HG03045 (cell line): ENCODE measurements at regions not wholly inside any gene's neighbourhood (a gene's known extent, or its start where the extent isn't known, plus 50 kb on each side); places are given as distances from the start of the nearest gene placed in this dataset.
"Not testable (repeated sequence)": the region's sequence is repeated elsewhere in the genome, so short reads cannot be mapped to it uniquely, and the experiment has no call there.

Source experiments
- ATAC-seq: cut with Tn5 transposase; IDR thresholded peaks from one replicate; pipeline ENCODE4 v1.9.1; 2021; ENCODE audit warnings: mild to moderate bottlenecking, moderate library complexity; ENCODE audit not compliant: unreplicated experiment

DNA sequence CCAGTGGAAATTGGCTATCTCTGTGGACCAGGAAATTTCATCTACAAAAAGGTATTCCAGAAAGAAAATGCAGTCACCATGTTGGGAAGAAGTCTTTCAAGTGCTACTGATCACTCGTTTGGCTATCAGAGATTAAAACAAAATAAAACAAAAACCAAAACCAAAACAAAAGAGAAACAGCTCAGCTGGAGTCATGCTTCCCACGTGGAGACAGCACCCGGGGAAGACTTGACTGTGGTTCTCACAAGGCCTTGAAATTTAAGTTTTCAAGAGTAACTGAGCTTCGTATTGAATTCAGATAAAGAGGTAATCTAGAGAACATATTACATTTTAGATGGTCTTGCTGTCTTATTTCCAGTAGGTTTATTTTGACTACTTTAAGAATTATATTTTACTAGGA is 2264.5 kb downstream of the ARAP2 start:
- ATAC-seq: not testable (repeated sequence)

GRCh38 chr4:33980361-33980760 is 2264.0 kb downstream of the ARAP2 start:
- ATAC-seq: no peak

GRCh38 chr4:33989820-33990443 is 2254.4 kb downstream of the ARAP2 start:
- ATAC-seq: no peak

DNA sequence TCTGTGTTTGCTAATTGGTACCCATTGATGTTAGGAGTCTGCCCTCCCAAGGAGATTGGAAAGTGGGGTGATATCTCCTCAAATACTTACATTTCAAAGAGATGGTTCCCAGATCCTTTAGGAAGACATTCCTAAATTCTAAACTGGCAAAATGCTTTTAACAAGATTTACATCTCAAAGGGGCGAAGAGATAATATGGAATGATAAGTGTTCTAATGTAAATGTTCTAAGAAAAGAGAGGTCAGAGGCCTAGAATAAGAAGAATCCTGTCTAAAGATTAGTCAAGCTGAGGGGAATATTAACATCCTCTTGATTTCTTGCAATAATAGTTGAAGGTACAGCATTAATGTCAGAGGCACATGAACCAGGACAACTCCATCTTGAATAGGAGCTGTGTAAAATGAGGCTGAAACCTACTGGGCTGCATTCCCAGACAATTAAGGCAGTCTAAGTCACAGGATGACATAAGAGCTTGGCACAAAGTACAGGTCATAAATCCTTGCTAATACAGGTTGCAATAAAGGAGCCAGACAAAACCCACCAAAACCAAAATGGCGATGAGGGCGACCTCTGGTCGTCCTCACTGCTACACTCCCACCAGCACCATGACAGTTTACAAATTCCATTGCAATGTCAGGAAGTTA is 2248.1 kb downstream of the ARAP2 start:
- ATAC-seq: no peak

- ATAC-seq: no peak
These were observed 2246.0 kb downstream of the ARAP2 start for GRCh38 chr4:33998291-33998690.

DNA sequence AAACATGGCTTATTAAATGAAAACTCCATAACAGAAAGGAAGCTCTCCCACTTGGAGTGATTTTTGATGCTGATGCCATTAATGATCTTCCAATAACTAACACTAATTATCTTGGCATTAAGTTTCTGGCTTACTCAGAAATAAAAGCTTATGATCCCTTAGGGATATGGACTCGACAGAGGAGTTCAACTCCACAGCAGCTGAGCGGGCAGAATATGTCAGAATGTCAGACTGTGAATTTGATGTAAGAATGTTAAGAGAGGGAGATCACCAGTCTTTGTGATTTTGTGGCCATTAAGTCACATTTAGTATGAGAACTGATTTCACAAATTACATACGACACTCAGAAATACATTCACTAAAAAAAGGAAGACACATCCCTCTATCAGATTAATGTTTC is 2244.0 kb downstream of the ARAP2 start:
- ATAC-seq: no peak

GRCh38 chr4:34006540-34006939 is 2237.8 kb downstream of the ARAP2 start:
- not testable (repeated sequence) for ATAC-seq

- ATAC-seq: no peak
These were observed 2234.4 kb downstream of the ARAP2 start for GRCh38 chr4:34009951-34010350.

- no peak for ATAC-seq
These were observed 2233.4 kb downstream of the ARAP2 start for GRCh38 chr4:34010751-34011519.

- no peak for ATAC-seq
These were observed 2209.1 kb downstream of the ARAP2 start for GRCh38 chr4:34035225-34035624.

DNA sequence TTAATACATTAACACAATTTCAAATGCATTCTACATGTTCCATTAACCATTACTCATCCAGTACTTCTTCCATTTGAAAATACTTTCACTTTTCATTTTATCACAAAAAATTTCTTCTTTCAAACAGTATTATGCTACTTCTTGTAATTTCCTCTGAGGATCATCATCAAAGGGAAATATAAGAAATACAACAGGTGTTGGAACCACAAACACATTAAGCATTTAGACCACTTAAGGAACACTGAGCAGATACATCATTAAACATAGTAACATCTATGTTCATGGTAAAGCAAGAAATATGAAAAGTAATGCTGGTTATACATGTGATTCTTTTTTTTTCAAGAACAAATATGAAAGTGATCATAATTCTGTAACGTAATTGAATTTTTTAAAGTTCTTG is 2207.0 kb downstream of the ARAP2 start:
- no peak for ATAC-seq

DNA sequence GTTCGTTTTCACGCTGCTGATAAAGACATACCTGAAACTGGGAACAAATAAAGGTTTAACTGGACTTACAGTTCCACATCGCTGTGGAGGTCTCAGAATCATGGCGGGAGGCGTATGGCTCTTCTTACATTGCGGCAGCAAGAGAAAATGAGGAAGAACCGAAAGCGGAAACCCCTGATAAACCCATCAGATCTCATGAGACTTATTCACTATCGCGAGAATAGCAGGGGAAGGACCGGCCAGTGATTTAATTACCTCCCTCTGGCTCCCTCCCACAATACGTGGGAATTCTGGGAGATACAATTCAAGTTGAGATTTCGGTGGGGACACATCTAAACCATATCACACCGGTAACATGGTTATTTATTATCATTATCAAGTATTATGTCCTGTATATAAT is 2204.5 kb downstream of the ARAP2 start:
- ATAC-seq: no peak

DNA sequence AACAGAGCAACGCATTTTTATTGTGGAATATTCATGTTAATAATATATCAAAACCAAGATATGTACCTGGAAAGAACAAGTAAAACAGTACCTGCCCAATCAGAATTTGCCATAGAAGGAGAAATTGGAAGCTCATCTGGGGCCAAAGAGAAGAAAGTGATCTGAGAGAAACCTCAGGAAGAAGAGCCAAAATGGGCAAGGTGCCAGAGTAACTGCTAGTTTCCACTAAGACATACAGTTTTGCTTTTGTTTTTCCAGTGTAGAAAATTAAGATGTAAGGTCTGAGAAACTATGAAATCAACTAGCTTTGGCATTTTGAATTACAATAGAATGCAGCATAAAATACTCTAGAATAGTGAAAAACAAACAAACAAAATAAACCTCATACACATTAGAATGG is 2201.2 kb downstream of the ARAP2 start:
- ATAC-seq: no peak

GRCh38 chr4:34046580-34046979 is 2197.7 kb downstream of the ARAP2 start:
- no peak for ATAC-seq

DNA sequence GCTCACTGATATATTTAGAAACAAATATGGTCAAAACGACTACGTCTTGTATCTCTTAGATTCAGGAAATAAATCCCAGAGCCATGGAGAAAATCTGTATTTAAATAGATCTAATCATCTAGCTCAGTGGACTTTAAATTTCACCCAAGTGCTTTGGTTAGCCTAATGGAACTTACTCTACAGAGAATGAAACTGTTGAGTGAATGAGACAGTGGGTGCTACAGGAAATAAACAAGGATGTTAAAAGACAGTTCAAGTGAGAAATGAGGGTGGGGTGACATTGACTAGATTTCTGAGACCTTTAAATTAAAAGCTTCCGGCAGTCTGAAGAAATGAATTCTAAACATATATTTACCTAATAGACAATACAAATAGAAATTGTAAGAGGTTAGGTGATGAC is 2197.0 kb downstream of the ARAP2 start:
- no peak for ATAC-seq

GRCh38 chr4:34066126-34066525 is 2178.2 kb downstream of the ARAP2 start:
- no peak for ATAC-seq

GRCh38 chr4:34091451-34091850 is 2152.9 kb downstream of the ARAP2 start:
- no peak for ATAC-seq

GRCh38 chr4:34094114-34094513 is 2150.2 kb downstream of the ARAP2 start:
- no peak for ATAC-seq

DNA sequence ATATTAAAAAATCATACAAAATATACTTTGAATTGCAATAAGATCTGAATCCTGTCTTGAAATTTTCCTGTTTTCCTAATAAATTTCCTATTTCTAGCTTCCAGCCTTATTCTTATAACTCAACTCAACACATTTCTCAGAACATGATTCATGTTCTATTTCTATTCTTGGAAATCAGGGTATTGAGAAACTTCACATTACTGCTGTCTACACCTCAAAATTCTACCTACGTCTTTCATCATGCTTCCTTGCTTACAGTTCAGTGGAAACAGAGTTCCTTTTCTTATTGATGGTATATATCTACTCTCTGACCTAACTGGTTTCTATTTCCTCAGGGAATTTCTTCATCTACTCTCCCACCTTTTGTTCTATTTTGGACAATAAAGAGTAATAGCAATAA is 2139.0 kb downstream of the ARAP2 start:
- ATAC-seq: no peak

DNA sequence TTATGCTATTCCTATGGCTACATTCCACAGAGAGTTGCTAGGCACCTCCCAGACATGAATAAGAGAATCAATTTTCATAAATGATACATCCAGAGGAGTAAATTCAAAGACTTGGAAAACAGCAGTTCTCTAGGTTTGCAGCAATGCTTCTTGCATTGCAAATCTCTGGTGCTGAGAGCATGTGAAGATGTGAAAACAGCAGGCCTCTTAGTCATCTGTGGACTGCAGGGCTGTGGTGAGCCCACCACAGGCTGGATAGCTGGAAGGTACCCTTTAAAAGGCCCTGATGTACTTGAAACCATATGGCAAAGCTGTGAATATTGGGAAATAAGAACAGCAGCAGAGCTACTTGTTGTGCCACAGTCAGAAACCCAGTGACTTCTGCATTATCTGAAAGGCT is 2135.9 kb downstream of the ARAP2 start:
- ATAC-seq: no peak

DNA sequence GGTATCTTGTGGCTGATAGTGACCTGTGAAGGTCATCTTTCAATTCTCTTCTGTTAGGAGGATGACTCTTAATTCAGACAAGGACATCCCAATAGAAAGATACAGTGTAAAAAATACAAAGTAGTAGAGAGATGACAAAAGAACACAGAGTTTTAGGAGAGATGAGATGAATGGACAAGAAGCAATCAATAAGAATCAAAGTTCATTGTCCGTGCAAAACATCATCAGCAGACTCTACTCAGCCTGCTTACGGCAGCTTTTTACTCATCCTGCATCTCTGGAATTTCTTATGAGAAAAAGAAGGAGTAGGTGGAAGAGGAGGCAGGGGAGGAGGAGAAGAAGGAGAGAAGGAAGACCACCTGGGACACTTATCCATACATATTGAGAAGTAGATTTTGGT is 2131.7 kb downstream of the ARAP2 start:
- ATAC-seq: no peak

GRCh38 chr4:34138385-34138784 is 2105.9 kb downstream of the ARAP2 start:
- ATAC-seq: no peak
